Thyroid gland (tissue), 4 donors: ENCODE measurements at regions not wholly inside any gene's neighbourhood (a gene's known extent, or its start where the extent isn't known, plus 50 kb on each side); places are given as distances from the start of the nearest gene placed in this dataset.

ENCODE experiments used
- DNase-seq, 2 donors: peaks; one replicate each; pipeline ENCODE4 v3.0.0-alpha.2; 2019
- H3K27ac ChIP-seq, 3 donors: fragments of 200-600 bp; sonication (generic); 1 replicate in 2 of 3; 2 replicates in 1 of 3; pipeline ENCODE4 v1.5.1; 2016 to 2019; ENCODE audit warnings: mild to moderate bottlenecking in 1 of 3, moderate library complexity in 1 of 3
- H3K27me3 ChIP-seq: fragments of 200-600 bp; sonication (generic); one replicate; pipeline ENCODE4 v1.5.1; 2019
- H3K36me3 ChIP-seq, 2 donors: fragments of 200-600 bp; sonication (generic); one replicate each; pipeline ENCODE4 v1.5.1; 2016 to 2019
- H3K4me1 ChIP-seq, 2 donors: fragments of 200-600 bp; sonication (generic); one replicate each; pipeline ENCODE4 v1.5.1; 2017 to 2019
- H3K4me3 ChIP-seq, 3 donors: fragments of 200-600 bp; sonication (generic); replicated peaks in 1 of 3; 1 replicate in 2 of 3; 2 replicates in 1 of 3; pipeline ENCODE4 v1.5.1; 2016; ENCODE audit warnings: mild to moderate bottlenecking in 1 of 3
- H3K9me3 ChIP-seq: fragments of 200-600 bp; sonication (generic); one replicate; pipeline ENCODE4 v1.5.1; 2017
- POLR2A ChIP-seq, 2 donors: fragments of 450-650 bp; IDR thresholded peaks; one replicate each; pipeline ENCODE4 v1.6.1; 2017; ENCODE audit warnings: antibody characterized with exemption in 2 of 2, mild to moderate bottlenecking in 2 of 2, moderate library complexity in 1 of 2
- WGBS, 2 donors: methylation state at CpG; one replicate each; pipeline ENCODE4 v1.1.5; 2017; 5-methylcytosine and 5-hydroxymethylcytosine counted together
- intact Hi-C: fragments of 100-400 bp; cut with DNase I; formaldehyde crosslinking; loops from one replicate; pipeline ENCODE4 v1.15.1; 2023
- TF ChIP-seq, protein P1 (sequence below), 6 experiments: fragments of 200-600 bp in 3 of 6; fragments of 450-650 bp in 3 of 6; sonication (generic) in 3 of 6; IDR thresholded peaks; one replicate each; pipeline ENCODE4 v1.5.1; 2016 to 2019; ENCODE audit warnings: antibody characterized with exemption in 6 of 6, mild to moderate bottlenecking in 2 of 6, inconsistent platforms in 1 of 6, moderate library complexity in 1 of 6

GRCh38 chr21:27647401-27647800, 680.5 kb upstream of the ADAMTS5 start:
- Histone ChIP-seq H3K9me3 (no peaks in the 10 kb centered on the region), H3K27me3 (no peaks in the 10 kb centered on the region), H3K27ac (no peak overlapping the region), H3K4me3 (no peak overlapping the region), H3K36me3 (no peaks in the 10 kb centered on the region), H3K4me1 (no peaks in the 10 kb centered on the region)
- no peak for DNase-seq
- TF ChIP-seq, protein P1, sequence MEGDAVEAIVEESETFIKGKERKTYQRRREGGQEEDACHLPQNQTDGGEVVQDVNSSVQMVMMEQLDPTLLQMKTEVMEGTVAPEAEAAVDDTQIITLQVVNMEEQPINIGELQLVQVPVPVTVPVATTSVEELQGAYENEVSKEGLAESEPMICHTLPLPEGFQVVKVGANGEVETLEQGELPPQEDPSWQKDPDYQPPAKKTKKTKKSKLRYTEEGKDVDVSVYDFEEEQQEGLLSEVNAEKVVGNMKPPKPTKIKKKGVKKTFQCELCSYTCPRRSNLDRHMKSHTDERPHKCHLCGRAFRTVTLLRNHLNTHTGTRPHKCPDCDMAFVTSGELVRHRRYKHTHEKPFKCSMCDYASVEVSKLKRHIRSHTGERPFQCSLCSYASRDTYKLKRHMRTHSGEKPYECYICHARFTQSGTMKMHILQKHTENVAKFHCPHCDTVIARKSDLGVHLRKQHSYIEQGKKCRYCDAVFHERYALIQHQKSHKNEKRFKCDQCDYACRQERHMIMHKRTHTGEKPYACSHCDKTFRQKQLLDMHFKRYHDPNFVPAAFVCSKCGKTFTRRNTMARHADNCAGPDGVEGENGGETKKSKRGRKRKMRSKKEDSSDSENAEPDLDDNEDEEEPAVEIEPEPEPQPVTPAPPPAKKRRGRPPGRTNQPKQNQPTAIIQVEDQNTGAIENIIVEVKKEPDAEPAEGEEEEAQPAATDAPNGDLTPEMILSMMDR (IDR thresholded peaks at IDR 0.05) = no peak
- no peak for TF ChIP-seq POLR2A (IDR thresholded peaks at IDR 0.05)
- 74 to 82% methylated on average over 3 of the region's 3 CpGs for WGBS, 2 donors
- intact Hi-C loops = no loop called here

DNA sequence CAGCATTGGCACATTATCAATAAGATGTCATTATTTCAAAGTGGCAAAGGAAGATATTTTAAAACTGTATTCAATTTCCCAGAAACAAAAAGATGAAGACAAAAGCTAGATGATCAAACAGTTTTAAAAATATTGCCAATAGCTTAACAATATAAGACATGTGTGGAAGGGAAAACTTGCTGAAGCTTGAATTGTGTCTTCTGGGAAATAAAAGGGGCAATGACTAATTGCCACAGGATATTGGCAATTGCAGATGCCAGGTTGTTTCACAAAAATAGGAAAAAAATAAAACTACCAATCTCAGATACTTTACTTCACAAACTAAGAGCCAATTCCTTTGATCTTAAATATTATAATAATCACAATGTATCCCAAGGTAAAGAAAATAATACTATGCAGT, 679.8 kb upstream of the ADAMTS5 start:
- H3K4me3 ChIP-seq = no peak overlapping the region
- no peaks in the 10 kb centered on the region for H3K4me1 ChIP-seq
- H3K27me3 ChIP-seq = no peaks in the 10 kb centered on the region
- TF ChIP-seq POLR2A (IDR thresholded peaks at IDR 0.05) = no peak
- TF ChIP-seq, protein P1 (IDR thresholded peaks at IDR 0.05) = no peak
- no peak overlapping the region for H3K27ac ChIP-seq
- no peaks in the 10 kb centered on the region for H3K36me3 ChIP-seq
- intact Hi-C loops = no loop called here
- DNase-seq = no peak
- no peaks in the 10 kb centered on the region for H3K9me3 ChIP-seq

DNA sequence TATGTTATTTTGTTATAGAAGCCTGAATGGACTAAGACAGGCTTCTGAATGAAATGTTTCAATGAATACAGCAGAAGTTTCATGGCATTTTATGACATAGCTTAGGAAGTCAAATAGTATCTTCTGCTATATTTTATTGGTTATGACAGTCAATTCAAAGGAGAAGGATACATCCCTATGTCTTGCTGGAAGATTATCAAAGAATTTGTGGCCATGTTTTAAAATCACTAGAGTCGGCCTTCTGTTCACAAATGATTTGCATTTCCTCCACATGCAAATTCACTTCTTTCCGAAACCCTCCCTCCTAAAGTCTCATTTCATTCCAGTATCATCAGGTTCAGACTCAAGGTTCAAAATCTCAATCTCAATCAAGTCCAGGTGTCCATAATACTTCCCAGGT, 679.2 kb upstream of the ADAMTS5 start:
- H3K27ac ChIP-seq = no peak overlapping the region
- no peaks in the 10 kb centered on the region for H3K4me1 ChIP-seq
- no peaks in the 10 kb centered on the region for H3K27me3 ChIP-seq
- no peaks in the 10 kb centered on the region for H3K9me3 ChIP-seq
- TF ChIP-seq, protein P1 (IDR thresholded peaks at IDR 0.05) = no peak
- no peak for TF ChIP-seq POLR2A (IDR thresholded peaks at IDR 0.05)
- no peak for DNase-seq
- H3K36me3 ChIP-seq = no peaks in the 10 kb centered on the region
- H3K4me3 ChIP-seq = no peak overlapping the region
- WGBS, 2 donors = 92 to 98% methylated on average over 2 of the region's 2 CpGs
- intact Hi-C loops = no loop called here

GRCh38 chr21:27645285-27645684, 678.4 kb upstream of the ADAMTS5 start:
- H3K27me3 ChIP-seq = no peaks in the 10 kb centered on the region
- no peak overlapping the region for H3K27ac ChIP-seq
- H3K9me3 ChIP-seq = no peaks in the 10 kb centered on the region
- H3K4me1 ChIP-seq = no peaks in the 10 kb centered on the region
- no peaks in the 10 kb centered on the region for H3K36me3 ChIP-seq
- no peak for TF ChIP-seq POLR2A (IDR thresholded peaks at IDR 0.05)
- TF ChIP-seq, protein P1 (IDR thresholded peaks at IDR 0.05) = no peak
- intact Hi-C loops = no loop called here
- H3K4me3 ChIP-seq = no peak overlapping the region
- DNase-seq = no peak

- no peaks in the 10 kb centered on the region for H3K27me3 ChIP-seq
- WGBS, 2 donors = 93 to 99% methylated on average over 1 of the region's 1 CpG
- no peak for TF ChIP-seq POLR2A (IDR thresholded peaks at IDR 0.05)
- TF ChIP-seq, protein P1 (IDR thresholded peaks at IDR 0.05) = no peak
Observed at GRCh38 chr21:27643326-27643725, 676.4 kb upstream of the ADAMTS5 start.

More at GRCh38 chr21:27643326-27643725, 676.4 kb upstream of the ADAMTS5 start:
- intact Hi-C loops = no loop called here
- no peak for DNase-seq
- no peaks in the 10 kb centered on the region for H3K9me3 ChIP-seq
- no peak overlapping the region for H3K4me3 ChIP-seq
- H3K36me3 ChIP-seq = no peaks in the 10 kb centered on the region
- no peaks in the 10 kb centered on the region for H3K4me1 ChIP-seq
- no peak overlapping the region for H3K27ac ChIP-seq
